Heart right ventricle (tissue), 16 donors: ENCODE measurements at regions not wholly inside any gene's neighbourhood (a gene's known extent, or its start where the extent isn't known, plus 50 kb on each side); places are given as distances from the start of the nearest gene placed in this dataset.
A peak's percentile ranks its signal among the peaks of the same experiment; 100 is the strongest.

Experiments
- ATAC-seq, 8 donors: fragments of 200-7000 bp; cut with Tn5 transposase; one replicate each; pipeline ENCODE4 v1.9.1; 2020; ENCODE audit warnings: mild to moderate bottlenecking in 8 of 8, moderate library complexity in 8 of 8, moderate number of reproducible peaks in 1 of 8
- DNase-seq, 2 donors: peaks; one replicate each; pipeline ENCODE4 v3.0.0-alpha.2; 2020
- H3K27ac ChIP-seq, 10 donors: fragments of 200-600 bp; sonication (generic) in 2 of 10; one replicate each; pipeline versions ENCODE4 v1.5.0 to v1.8.0; 2020 to 2022; ENCODE audit warnings: mild to moderate bottlenecking in 3 of 10
- H3K27me3 ChIP-seq, 7 donors: fragments of 200-600 bp; one replicate each; pipeline ENCODE4 v1.8.0; 2021 to 2022; ENCODE audit warnings: mild to moderate bottlenecking in 2 of 7
- H3K36me3 ChIP-seq, 9 donors: fragments of 200-600 bp; sonication (generic) in 1 of 9; one replicate each; pipeline versions ENCODE4 v1.5.0 to v1.8.0; 2020 to 2022; ENCODE audit warnings: mild to moderate bottlenecking in 2 of 9
- H3K4me1 ChIP-seq, 9 donors: fragments of 200-600 bp; sonication (generic) in 1 of 9; one replicate each; pipeline versions ENCODE4 v1.5.0 to v1.8.0; 2020 to 2022; ENCODE audit warnings: mild to moderate bottlenecking in 4 of 9
- H3K4me3 ChIP-seq, 10 donors: fragments of 200-600 bp; sonication (generic) in 2 of 10; one replicate each; pipeline versions ENCODE4 v1.5.0 to v1.8.0; 2020 to 2022; ENCODE audit warnings: mild to moderate bottlenecking in 7 of 10, moderate library complexity in 2 of 10
- H3K9me3 ChIP-seq, 11 donors: fragments of 200-600 bp in 10 of 11; sonication (generic) in 2 of 11; one replicate each; pipeline versions ENCODE4 v1.5.0 to v1.8.0; 2013 to 2022; ENCODE audit warnings: mild to moderate bottlenecking in 2 of 11, control low read depth in 1 of 11, moderate library complexity in 1 of 11
- CTCF ChIP-seq, 9 donors: fragments of 200-600 bp; sonication (generic) in 2 of 9; IDR thresholded peaks; one replicate each; pipeline versions ENCODE4 v1.5.0 to v1.8.0; 2021 to 2022; ENCODE audit warnings: antibody characterized with exemption in 9 of 9, mild to moderate bottlenecking in 5 of 9, moderate library complexity in 1 of 9
- WGBS, 2 donors: extraction: QIAGEN DNeasy Blood & Tissue Kit; methylation state at CpG; one replicate each; pipeline ENCODE4 v1.1.7; 2013; ENCODE audit warnings: inconsistent platforms in 1 of 2; 5-methylcytosine and 5-hydroxymethylcytosine counted together
- intact Hi-C, 10 donors: fragments of 100-400 bp; cut with DNase I; formaldehyde crosslinking; loops; one replicate each; pipeline versions ENCODE4 v1.11.1 to v1.14.2; 2022
- donor health status: Arrhythmogenic right ventricular cardiomyopathy.
- donor health status: ischemic (EF 13 %, LVEDD 7.1; RV severe dilation, severe dysfunction).
- donor health status: healthy with polysubstance abuse.
- donor health status: DM: no; HTN: yes; CAD: no.
- donor health status: DM: no; HTN: no; CAD: no.
- donor health status: ischemic (EF 25% LVEDD 6.9; RV normal size, moderate dysfunction).
- donor health status: ischemic (EF 25% LVEDD 5.7; RV mildly dilated, moderate dysfunction).
- donor health status: healthy.
- donor health status: DM: yes; HTN: yes; CAD: no.
- donor health status: Ischemic cardiomyopathy.
- donor health status: ischemic (EF 35%, LVEDD 5.7; RV mildly dilated, moderate dysfunction).
- donor health status: nonischemic (EF 11% LVEDD 7.7; RV severe dilation, severe dysfunction).
- donor health status: DM: yes; HTN: yes; CAD: no.
- donor health status: PGD.
- donor health status: ischemic (EF 29% LVEDD 5.4; RV normal size, mild dysfunction).
- donor health status: nonischemic (EF 23%, LVEDD 6.1; RV moderate dilation, normal function).

GRCh38 chr2:241950413-241951315 is 81.1 kb downstream of the RTP5 start:
- intact Hi-C loops = no loop called here
- ATAC-seq = peak; percentile 45 to 85 (median 70)
- peak overlapping the region in 2 of 10 donors; percentile 5 to 9 for H3K4me3 ChIP-seq
- peaks cover 0 to 9% (median 5%) of the 10 kb centered on the region in 9 donors for H3K4me1 ChIP-seq
- peak; percentile 71 to 94 (median 90) for TF ChIP-seq CTCF (IDR thresholded peaks at IDR 0.05)
- 25 to 29% methylated on average over 45 of the region's 45 CpGs for WGBS, 2 donors
- H3K27me3 ChIP-seq = peaks cover 0 to 38% (median 8%) of the 10 kb centered on the region in 7 donors
- H3K36me3 ChIP-seq = no peaks in the 10 kb centered on the region
- H3K27ac ChIP-seq = no peak overlapping the region
- no peaks in the 10 kb centered on the region for H3K9me3 ChIP-seq
- peak; percentile 72 to 76 for DNase-seq

- intact Hi-C loops = no loop called here
- ATAC-seq (no peak), DNase-seq (no peak)
- no peak for TF ChIP-seq CTCF (IDR thresholded peaks at IDR 0.05)
- peaks cover 0 to 38% (median 8%) of the 10 kb centered on the region in 7 donors for H3K27me3 ChIP-seq
- no peak overlapping the region for H3K4me3 ChIP-seq
- H3K36me3 ChIP-seq = no peaks in the 10 kb centered on the region
- WGBS, 2 donors = 30 to 41% methylated on average over 4 of the region's 4 CpGs
- no peak overlapping the region for H3K27ac ChIP-seq
- H3K9me3 ChIP-seq = no peaks in the 10 kb centered on the region
- peaks cover 0 to 9% (median 5%) of the 10 kb centered on the region in 9 donors for H3K4me1 ChIP-seq
Measured at GRCh38 chr2:241951316-241951700, 81.8 kb downstream of the RTP5 start.

GRCh38 chr2:241951920-241952319 is 82.4 kb downstream of the RTP5 start:
- Histone ChIP-seq H3K4me3 (no peak overlapping the region), H3K27me3 (peaks cover 0 to 36% (median 8%) of the 10 kb centered on the region in 7 donors), H3K36me3 (no peaks in the 10 kb centered on the region), H3K9me3 (no peaks in the 10 kb centered on the region), H3K4me1 (peaks cover 0 to 9% (median 5%) of the 10 kb centered on the region in 9 donors), H3K27ac (no peak overlapping the region)
- DNase-seq (no peak), ATAC-seq (no peak)
- intact Hi-C loops = no loop called here
- no peak for TF ChIP-seq CTCF (IDR thresholded peaks at IDR 0.05)
- 83 to 86% methylated on average over 11 of the region's 11 CpGs for WGBS, 2 donors

- no peak for ATAC-seq
- peaks cover 0 to 9% (median 5%) of the 10 kb centered on the region in 9 donors for H3K4me1 ChIP-seq
- intact Hi-C loops = no loop called here
Measured at GRCh38 chr2:241952816-241953215, 83.3 kb downstream of the RTP5 start.

More at GRCh38 chr2:241952816-241953215, 83.3 kb downstream of the RTP5 start:
- Histone ChIP-seq H3K27me3 (peaks cover 0 to 35% (median 8%) of the 10 kb centered on the region in 7 donors), H3K9me3 (no peaks in the 10 kb centered on the region), H3K4me3 (no peak overlapping the region), H3K27ac (no peak overlapping the region), H3K36me3 (no peaks in the 10 kb centered on the region)
- no peak for TF ChIP-seq CTCF (IDR thresholded peaks at IDR 0.05)
- DNase-seq = no peak
- WGBS, 2 donors = 83 to 87% methylated on average over 15 to 16 of the region's 16 CpGs
